H9 (cell line): ENCODE measurements at regions not wholly inside any gene's neighbourhood (a gene's known extent, or its start where the extent isn't known, plus 50 kb on each side); places are given as distances from the start of the nearest gene placed in this dataset.

Source experiments
- DNase-seq: peaks from one replicate; pipeline ENCODE4 v3.0.0-alpha.2; 2017
- H2AFZ ChIP-seq: one replicate; pipeline ENCODE4 v1.6.1; 2013; ENCODE audit warnings: mild to moderate bottlenecking, low read length, control low read depth, moderate library complexity
- H2AK5ac ChIP-seq: 2 replicates; pipeline ENCODE4 v1.6.1; 2013; ENCODE audit warnings: low read length, control low read depth, mixed read lengths; ENCODE audit not compliant: insufficient read length
- H2BK120ac ChIP-seq: one replicate; pipeline ENCODE4 v1.6.1; 2013; ENCODE audit warnings: low read depth, mild to moderate bottlenecking, low read length, control low read depth, inconsistent platforms; ENCODE audit not compliant: poor library complexity, severe bottlenecking
- H2BK12ac ChIP-seq: 2 replicates; pipeline ENCODE4 v1.6.1; 2013; ENCODE audit warnings: low read length, control low read depth, mixed read lengths, low read depth; ENCODE audit not compliant: insufficient read length
- H2BK15ac ChIP-seq: 2 replicates; pipeline ENCODE4 v1.6.1; 2013; ENCODE audit warnings: low read depth, low read length, control low read depth
- H2BK20ac ChIP-seq: one replicate; pipeline ENCODE4 v1.6.1; 2013; ENCODE audit warnings: low read depth, mild to moderate bottlenecking, low read length, control low read depth, inconsistent platforms; ENCODE audit not compliant: poor library complexity, severe bottlenecking
- H2BK5ac ChIP-seq: 2 replicates; pipeline ENCODE4 v1.6.1; 2013; ENCODE audit warnings: low read length, control low read depth, mixed read lengths; ENCODE audit not compliant: insufficient read length
- H3K14ac ChIP-seq: 2 replicates; pipeline ENCODE4 v1.6.1; 2013; ENCODE audit warnings: low read length, control low read depth; ENCODE audit not compliant: insufficient read depth
- H3K18ac ChIP-seq: 2 replicates; pipeline ENCODE4 v1.6.1; 2013; ENCODE audit warnings: low read depth, mild to moderate bottlenecking, mixed read lengths, low read length, control low read depth; ENCODE audit not compliant: insufficient read length
- H3K23ac ChIP-seq: 2 replicates; pipeline ENCODE4 v1.6.1; 2013; ENCODE audit warnings: low read length, control low read depth, mixed read lengths, low read depth; ENCODE audit not compliant: insufficient read length
- H3K23me2 ChIP-seq: 2 replicates; pipeline ENCODE4 v1.6.1; 2013; ENCODE audit warnings: low read depth, mild to moderate bottlenecking, mixed read lengths, low read length, control low read depth; ENCODE audit not compliant: insufficient read length, poor library complexity, severe bottlenecking
- H3K27ac ChIP-seq: 2 replicates; pipeline ENCODE4 v1.5.1; 2013; ENCODE audit warnings: low read length, control low read depth, mixed read lengths, low read depth; ENCODE audit not compliant: insufficient read length
- H3K27me3 ChIP-seq: 2 replicates; pipeline ENCODE4 v1.6.1; 2013; ENCODE audit warnings: low read length, control low read depth, inconsistent platforms; ENCODE audit not compliant: insufficient read depth
- H3K4ac ChIP-seq: 2 replicates; pipeline ENCODE4 v1.6.1; 2013; ENCODE audit warnings: low read depth, mild to moderate bottlenecking, control low read depth, inconsistent platforms, low read length, moderate library complexity
- H3K4me1 ChIP-seq: 2 replicates; pipeline ENCODE4 v1.6.1; 2013; ENCODE audit warnings: low read length, control low read depth, inconsistent platforms; ENCODE audit not compliant: insufficient read depth
- H3K4me2 ChIP-seq: 2 replicates; pipeline ENCODE4 v1.6.1; 2013; ENCODE audit warnings: low read length, control low read depth, mixed read lengths; ENCODE audit not compliant: insufficient read length, insufficient read depth
- H3K56ac ChIP-seq: 2 replicates; pipeline ENCODE4 v1.6.1; 2013; ENCODE audit warnings: low read depth, mild to moderate bottlenecking, mixed read lengths, low read length, control low read depth; ENCODE audit not compliant: insufficient read length
- H3K79me1 ChIP-seq: 2 replicates; pipeline ENCODE4 v1.6.1; 2013; ENCODE audit warnings: low read depth, mild to moderate bottlenecking, moderate library complexity, low read length, control low read depth, inconsistent platforms; ENCODE audit not compliant: insufficient read depth, poor library complexity, severe bottlenecking
- H3K79me2 ChIP-seq: 2 replicates; pipeline ENCODE4 v1.6.1; 2013; ENCODE audit warnings: low read length, control low read depth, inconsistent platforms; ENCODE audit not compliant: insufficient read depth
- H3K9ac ChIP-seq: 2 replicates; pipeline ENCODE4 v1.6.1; 2013; ENCODE audit warnings: low read length, control low read depth, mixed read lengths; ENCODE audit not compliant: insufficient read length; ENCODE audit errors: extremely low read depth
- H3K9me3 ChIP-seq: one replicate; pipeline ENCODE4 v1.6.1; 2013; ENCODE audit warnings: low read depth, low read length, inconsistent platforms; ENCODE audit not compliant: control insufficient read depth
- H3T11ph ChIP-seq: one replicate; pipeline ENCODE4 v1.6.1; 2013; ENCODE audit warnings: mild to moderate bottlenecking, low read length, control low read depth, inconsistent platforms
- H4K20me1 ChIP-seq: one replicate; pipeline ENCODE4 v1.6.1; 2013; ENCODE audit not compliant: control insufficient read depth, insufficient read length, insufficient read depth
- H4K5ac ChIP-seq: 2 replicates; pipeline ENCODE4 v1.6.1; 2013; ENCODE audit warnings: low read depth, mild to moderate bottlenecking, mixed read lengths, low read length, control low read depth; ENCODE audit not compliant: insufficient read length
- H4K8ac ChIP-seq: replicated peaks from 2 replicates; pipeline ENCODE4 v1.6.1; 2013; ENCODE audit warnings: low read length, control low read depth, mixed read lengths, low read depth; ENCODE audit not compliant: insufficient read length
- H4K91ac ChIP-seq: 2 replicates; pipeline ENCODE4 v1.6.1; 2013; ENCODE audit warnings: low read depth, mild to moderate bottlenecking, moderate library complexity, mixed read lengths, low read length, control low read depth; ENCODE audit not compliant: insufficient read length
- H3K27ac Mint-ChIP-seq, 3 experiments: 2 replicates in 2 of 3; 3 replicates in 1 of 3; pipeline ENCODE4 v1.8.0; 2020 to 2021; ENCODE audit warnings: mixed read lengths in 3 of 3, mild to moderate bottlenecking in 1 of 3, moderate library complexity in 1 of 3
- H3K27me3 Mint-ChIP-seq: 2 replicates; pipeline ENCODE4 v1.8.0; 2021; ENCODE audit warnings: low read depth, mild to moderate bottlenecking, moderate library complexity, mixed read lengths
- H3K36me3 Mint-ChIP-seq, 3 experiments: 2 replicates in 2 of 3; 3 replicates in 1 of 3; pipeline ENCODE4 v1.8.0; 2020 to 2021; ENCODE audit warnings: low read depth in 3 of 3, mixed read lengths in 3 of 3; ENCODE audit not compliant: insufficient read depth in 1 of 3
- H3K4me1 Mint-ChIP-seq, 2 experiments: 2 replicates each; pipeline ENCODE4 v1.8.0; 2020; ENCODE audit warnings: mixed read lengths in 2 of 2
- H3K4me3 Mint-ChIP-seq, 2 experiments: 2 replicates in 1 of 2; 3 replicates in 1 of 2; pipeline ENCODE4 v1.8.0; 2020 to 2021; ENCODE audit warnings: mild to moderate bottlenecking in 2 of 2, mixed read lengths in 2 of 2, moderate library complexity in 1 of 2
- H3K9me3 Mint-ChIP-seq, 2 experiments: 2 replicates in 1 of 2; 3 replicates in 1 of 2; pipeline ENCODE4 v1.8.0; 2020; ENCODE audit warnings: mild to moderate bottlenecking in 2 of 2, mixed read lengths in 2 of 2, moderate library complexity in 1 of 2
- WGBS: extraction: QIAGEN DNeasy Blood & Tissue Kit; methylation state at CpG from one replicate; pipeline ENCODE4 v1.1.7; 2013; ENCODE audit warnings: missing lambda C conversion rate, low lambda C conversion rate, mixed read lengths; ENCODE audit not compliant: insufficient read length; ENCODE audit errors: extremely low coverage; 5-methylcytosine and 5-hydroxymethylcytosine counted together
- TF ChIP-seq, protein P1 (sequence below): fragments of 200-600 bp; sonication (generic); conservative IDR thresholded peaks from 3 replicates; pipeline ENCODE4 v1.8.0; 2021; ENCODE audit warnings: antibody characterized with exemption, mild to moderate bottlenecking

DNA sequence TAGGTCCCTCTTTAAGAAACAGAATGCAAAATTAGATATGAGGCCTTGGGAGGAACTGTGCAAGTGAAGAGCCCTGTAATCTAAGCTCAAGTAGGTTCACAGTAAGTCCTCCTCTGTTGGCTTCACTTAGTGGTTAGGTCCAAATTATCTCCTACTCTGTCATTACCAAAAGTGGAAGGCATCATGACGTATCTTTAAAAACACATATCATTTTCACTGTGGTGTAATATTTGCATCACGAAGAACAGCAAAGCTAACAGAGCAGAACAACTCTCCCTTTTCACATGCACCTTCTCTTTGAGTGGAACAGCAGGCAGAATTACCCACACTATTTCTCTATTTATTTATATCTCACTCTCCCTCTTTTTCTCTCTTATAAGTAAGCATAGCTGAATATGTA, 240.5 kb upstream of the CCNH start:
- Histone ChIP-seq H3K27ac (no peak overlapping the region), H3K14ac (no peak overlapping the region), H3K23ac (no peak overlapping the region), H4K5ac (no peak overlapping the region), H2BK120ac (no peak overlapping the region), H3K79me1 (no peaks in the 10 kb centered on the region), H3T11ph (no peak overlapping the region), H3K9ac (no peak overlapping the region), H4K8ac (no peak overlapping the region), H2BK20ac (no peak overlapping the region), H2BK15ac (no peak overlapping the region), H3K4ac (no peak overlapping the region), H3K18ac (no peak overlapping the region), H3K4me2 (no peak overlapping the region), H2AFZ (no peak overlapping the region), H2AK5ac (no peak overlapping the region), H3K9me3 (no peaks in the 10 kb centered on the region), H3K4me1 (no peaks in the 10 kb centered on the region), H4K91ac (no peak overlapping the region), H3K79me2 (no peaks in the 10 kb centered on the region), H3K23me2 (no peaks in the 10 kb centered on the region), H3K56ac (no peak overlapping the region), H2BK12ac (no peak overlapping the region), H2BK5ac (no peak overlapping the region), H4K20me1 (no peaks in the 10 kb centered on the region), H3K27me3 (no peaks in the 10 kb centered on the region)
- Mint-ChIP-seq H3K9me3 (no peaks in the 10 kb centered on the region; a peak in 1 of 5 replicates), H3K27ac (no peak overlapping the region), H3K27me3 (no peaks in the 10 kb centered on the region), H3K36me3 (no peaks in the 10 kb centered on the region), H3K4me3 (no peak overlapping the region), H3K4me1 (no peaks in the 10 kb centered on the region)
- TF ChIP-seq, protein P1, sequence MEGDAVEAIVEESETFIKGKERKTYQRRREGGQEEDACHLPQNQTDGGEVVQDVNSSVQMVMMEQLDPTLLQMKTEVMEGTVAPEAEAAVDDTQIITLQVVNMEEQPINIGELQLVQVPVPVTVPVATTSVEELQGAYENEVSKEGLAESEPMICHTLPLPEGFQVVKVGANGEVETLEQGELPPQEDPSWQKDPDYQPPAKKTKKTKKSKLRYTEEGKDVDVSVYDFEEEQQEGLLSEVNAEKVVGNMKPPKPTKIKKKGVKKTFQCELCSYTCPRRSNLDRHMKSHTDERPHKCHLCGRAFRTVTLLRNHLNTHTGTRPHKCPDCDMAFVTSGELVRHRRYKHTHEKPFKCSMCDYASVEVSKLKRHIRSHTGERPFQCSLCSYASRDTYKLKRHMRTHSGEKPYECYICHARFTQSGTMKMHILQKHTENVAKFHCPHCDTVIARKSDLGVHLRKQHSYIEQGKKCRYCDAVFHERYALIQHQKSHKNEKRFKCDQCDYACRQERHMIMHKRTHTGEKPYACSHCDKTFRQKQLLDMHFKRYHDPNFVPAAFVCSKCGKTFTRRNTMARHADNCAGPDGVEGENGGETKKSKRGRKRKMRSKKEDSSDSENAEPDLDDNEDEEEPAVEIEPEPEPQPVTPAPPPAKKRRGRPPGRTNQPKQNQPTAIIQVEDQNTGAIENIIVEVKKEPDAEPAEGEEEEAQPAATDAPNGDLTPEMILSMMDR: no peak
- no CpG with 5 or more reads among the region's 2 CpGs for WGBS
- no peak for DNase-seq
